ENCODE measurements at regions not wholly inside any gene's neighbourhood (a gene's known extent, or its start where the extent isn't known, plus 50 kb on each side); places are given as distances from the start of the nearest gene placed in this dataset.
A peak's percentile ranks its signal among the peaks of the same experiment; 100 is the strongest.

DNA sequence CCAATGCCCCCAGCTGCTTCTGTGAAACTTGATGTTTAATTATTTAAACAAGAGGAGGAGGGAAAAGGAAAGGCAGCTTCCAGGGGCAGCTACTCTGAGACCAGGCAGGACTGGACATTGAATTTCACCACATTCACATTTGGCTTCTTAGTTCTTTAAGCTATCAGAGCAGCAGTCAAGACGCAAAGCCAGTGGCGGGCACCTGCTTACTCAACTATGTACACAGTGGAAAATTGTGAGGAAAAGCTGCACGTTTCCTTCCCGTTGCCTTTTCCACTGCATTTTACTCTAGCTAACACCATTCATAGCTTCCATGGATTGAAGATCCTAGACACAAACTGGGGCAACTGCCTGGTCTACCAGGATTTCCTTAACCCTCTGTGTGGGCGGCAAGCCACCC lies 200.3 kb downstream of the ERCC6L2 start:
- ATAC-seq (no peak), DNase-seq (no peak)
- no peak overlapping the region for H3K27ac ChIP-seq
- no peaks in the 10 kb centered on the region for H3K9me3 ChIP-seq
- H3K4me3 ChIP-seq: no peak overlapping the region
- H3K27me3 ChIP-seq: no peaks in the 10 kb centered on the region
- TF ChIP-seq POLR2A (IDR thresholded peaks at IDR 0.05): no peak
- TF ChIP-seq CTCF (IDR thresholded peaks at IDR 0.05): no peak
- H3K36me3 ChIP-seq: no peaks in the 10 kb centered on the region
- intact Hi-C loops (cut with DNase I): loop anchor here in 1 of 10 donors (10.0 kb wide), 1 partner anchor 139 kb away; no protein-coding TSS in a partner anchor
- 88 to 93% (median 90%) methylated on average over 5 of the region's 5 CpGs for WGBS, 4 donors
- H3K4me1 ChIP-seq: peaks cover 0 to 13% (median 0%) of the 10 kb centered on the region in 12 donors

GRCh38 chr9:96075111-96075510 lies 199.6 kb downstream of the ERCC6L2 start:
- Histone ChIP-seq H3K36me3 (no peaks in the 10 kb centered on the region), H3K9me3 (no peaks in the 10 kb centered on the region), H3K4me1 (peaks cover 0 to 13% (median 0%) of the 10 kb centered on the region in 12 donors), H3K27me3 (no peaks in the 10 kb centered on the region), H3K27ac (no peak overlapping the region), H3K4me3 (no peak overlapping the region)
- DNase-seq (no peak), ATAC-seq (no peak)
- 86 to 91% (median 89%) methylated on average over 6 of the region's 6 CpGs for WGBS, 4 donors
- intact Hi-C loops (cut with DNase I): loop anchor here in 1 of 10 donors (10.0 kb wide), 1 partner anchor 140 kb away; no protein-coding TSS in a partner anchor
- TF ChIP-seq CTCF (IDR thresholded peaks at IDR 0.05) (no peak), POLR2A (IDR thresholded peaks at IDR 0.05) (no peak)

DNA sequence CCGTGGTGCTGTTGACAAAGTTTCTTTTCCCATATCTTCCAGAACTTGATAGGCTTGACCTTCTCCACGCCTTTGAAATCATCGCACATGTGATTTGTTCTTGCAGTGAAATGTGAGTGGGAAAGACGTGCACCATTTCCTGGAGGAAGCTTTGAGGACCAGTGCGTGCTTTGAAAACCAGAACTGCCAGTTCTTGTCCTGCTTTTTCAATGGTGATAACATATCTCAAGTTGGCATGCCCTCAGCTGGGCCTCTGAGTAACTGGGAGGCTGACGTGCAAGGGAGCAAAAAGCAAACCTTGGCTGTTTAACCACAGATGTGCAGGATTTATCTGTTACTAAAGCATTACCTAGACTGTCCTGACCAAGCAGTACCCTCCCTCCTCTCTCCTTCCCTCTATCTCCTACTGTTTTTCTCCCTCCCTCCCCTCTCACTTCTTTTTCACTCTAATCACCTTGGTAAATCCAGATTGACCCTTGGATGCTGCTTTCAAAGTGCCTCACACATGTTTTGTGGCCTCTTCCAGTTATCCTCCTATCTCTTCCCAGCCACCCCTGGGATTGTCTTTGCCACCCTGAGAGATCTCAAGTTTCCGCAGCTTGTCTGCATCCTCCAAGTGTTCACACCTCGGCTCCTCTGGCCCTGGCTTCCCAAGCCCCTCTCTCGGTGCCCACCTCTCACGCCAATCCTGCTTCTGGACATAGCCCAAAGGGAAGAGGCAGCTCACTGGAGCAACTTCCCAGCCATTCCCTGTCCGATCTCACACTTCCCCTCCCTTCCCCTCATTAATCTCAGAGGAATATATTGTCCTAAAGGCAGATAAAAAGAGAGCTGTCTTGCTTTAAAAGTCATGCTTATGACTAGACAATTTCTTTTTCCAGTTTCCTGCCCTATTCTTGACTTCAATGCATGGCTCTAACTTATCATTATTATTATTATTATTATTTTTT lies 198.3 kb downstream of the ERCC6L2 start:
- no peaks in the 10 kb centered on the region for H3K36me3 ChIP-seq
- DNase-seq (peak in 1 of 5 donors; percentile 38), ATAC-seq (peak; percentile 59 to 92 (median 86))
- H3K27me3 ChIP-seq: no peaks in the 10 kb centered on the region
- no peaks in the 10 kb centered on the region for H3K9me3 ChIP-seq
- H3K4me1 ChIP-seq: peaks cover 0 to 13% (median 0%) of the 10 kb centered on the region in 12 donors
- 41 to 52% (median 45%) methylated on average over 11 of the region's 11 CpGs for WGBS, 4 donors
- no peak overlapping the region for H3K4me3 ChIP-seq
- TF ChIP-seq POLR2A (IDR thresholded peaks at IDR 0.05) (no peak), CTCF (IDR thresholded peaks at IDR 0.05) (no peak)
- intact Hi-C loops (cut with DNase I): loop anchor here in 1 of 10 donors (10.0 kb wide), 1 partner anchor 141 kb away; no protein-coding TSS in a partner anchor
- no peak overlapping the region for H3K27ac ChIP-seq

DNA sequence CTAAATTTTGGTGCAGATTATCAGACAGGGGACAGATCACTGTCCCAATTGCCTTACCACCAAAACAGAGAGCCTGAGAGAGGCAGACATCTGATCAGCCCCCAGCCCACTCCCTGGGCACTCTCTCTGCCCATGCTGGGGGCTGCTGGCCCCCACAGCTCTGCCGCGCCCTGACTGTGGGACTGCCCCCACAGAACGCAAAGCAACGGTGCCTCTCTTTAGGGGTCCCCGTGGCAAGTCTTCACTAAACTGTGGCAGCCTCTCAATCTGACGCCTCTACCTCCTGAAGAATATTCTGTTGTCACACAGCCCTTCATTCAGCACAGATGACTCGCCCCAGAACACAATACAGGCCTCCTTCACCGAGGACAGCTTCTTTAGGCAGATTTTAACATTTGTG lies 197.4 kb downstream of the ERCC6L2 start:
- WGBS, 4 donors: 88 to 97% (median 92%) methylated on average over 8 of the region's 8 CpGs

More for the DNA sequence above, 197.4 kb downstream of the ERCC6L2 start:
- no peak overlapping the region for H3K4me3 ChIP-seq
- TF ChIP-seq CTCF (IDR thresholded peaks at IDR 0.05) (no peak), POLR2A (IDR thresholded peaks at IDR 0.05) (no peak)
- DNase-seq (no peak), ATAC-seq (no peak)
- H3K4me1 ChIP-seq: peaks cover 0 to 13% (median 0%) of the 10 kb centered on the region in 12 donors
- H3K27me3 ChIP-seq: no peaks in the 10 kb centered on the region
- intact Hi-C loops (cut with DNase I): loop anchor here in 1 of 10 donors (10.0 kb wide), 1 partner anchor 142 kb away; no protein-coding TSS in a partner anchor
- no peaks in the 10 kb centered on the region for H3K36me3 ChIP-seq
- H3K27ac ChIP-seq: no peak overlapping the region
- H3K9me3 ChIP-seq: no peaks in the 10 kb centered on the region
